GM21737 (cell line): ENCODE measurements at regions not wholly inside any gene's neighbourhood (a gene's known extent, or its start where the extent isn't known, plus 50 kb on each side); places are given as distances from the start of the nearest gene placed in this dataset.
"Not testable (repeated sequence)": the region's sequence is repeated elsewhere in the genome, so short reads cannot be mapped to it uniquely, and the experiment has no call there.

Experiments
- ATAC-seq: cut with Tn5 transposase; IDR thresholded peaks from one replicate; pipeline ENCODE4 v1.9.1; 2021; ENCODE audit warnings: mild to moderate bottlenecking, moderate library complexity; ENCODE audit not compliant: unreplicated experiment

GRCh38 chr16:65756163-65756562 is 610.3 kb upstream of the CDH5 start:
- ATAC-seq: no peak

- ATAC-seq: no peak
Measured at GRCh38 chr16:65754820-65755691, 611.4 kb upstream of the CDH5 start.

- ATAC-seq: no peak
Measured at GRCh38 chr16:65752522-65752844, 614.0 kb upstream of the CDH5 start.

GRCh38 chr16:65751622-65752521 is 614.6 kb upstream of the CDH5 start:
- no peak for ATAC-seq

GRCh38 chr16:65749506-65749905 is 617.0 kb upstream of the CDH5 start:
- no peak for ATAC-seq

- no peak for ATAC-seq
Measured at GRCh38 chr16:65746941-65747340, 619.5 kb upstream of the CDH5 start.

- no peak for ATAC-seq
Measured at GRCh38 chr16:65745201-65745708, 621.2 kb upstream of the CDH5 start.

- no peak for ATAC-seq
Measured at GRCh38 chr16:65744401-65744800, 622.1 kb upstream of the CDH5 start.

- ATAC-seq: no peak
Measured at GRCh38 chr16:65743558-65743957, 621.7 kb upstream of the CDH11 start.

- no peak for ATAC-seq
Measured at GRCh38 chr16:65740711-65741110, 618.8 kb upstream of the CDH11 start.

GRCh38 chr16:65739518-65739917 is 617.7 kb upstream of the CDH11 start:
- no peak for ATAC-seq

- no peak for ATAC-seq
Measured at GRCh38 chr16:65737831-65738230, 616.0 kb upstream of the CDH11 start.

GRCh38 chr16:65735615-65736014 is 613.8 kb upstream of the CDH11 start:
- ATAC-seq: not testable (repeated sequence)

- no peak for ATAC-seq
Measured at GRCh38 chr16:65733721-65734120, 611.9 kb upstream of the CDH11 start.

- ATAC-seq: no peak
Measured at GRCh38 chr16:65731833-65732232, 610.0 kb upstream of the CDH11 start.

GRCh38 chr16:65728652-65729051 is 606.8 kb upstream of the CDH11 start:
- ATAC-seq: no peak

- no peak for ATAC-seq
Measured at GRCh38 chr16:65728167-65728566, 606.3 kb upstream of the CDH11 start.

- no peak for ATAC-seq
Measured at GRCh38 chr16:65727534-65728137, 605.8 kb upstream of the CDH11 start.

- no peak for ATAC-seq
Measured at GRCh38 chr16:65725156-65725845, 603.4 kb upstream of the CDH11 start.

GRCh38 chr16:65722429-65722828 is 600.6 kb upstream of the CDH11 start:
- no peak for ATAC-seq

GRCh38 chr16:65717846-65718245 is 596.0 kb upstream of the CDH11 start:
- ATAC-seq: no peak
